Activated naive CD8-positive, alpha-beta T cell treated with anti-CD3 and anti-CD28 coated beads, Interleukin-2, amount 10 ng/mL, durations not matched to agents 7 days and 5 days (primary cell): ENCODE measurements at regions not wholly inside any gene's neighbourhood (a gene's known extent, or its start where the extent isn't known, plus 50 kb on each side); places are given as distances from the start of the nearest gene placed in this dataset.

ENCODE experiments used
- ATAC-seq: fragments of 150-1000 bp; cut with Tn5 transposase; one replicate; pipeline ENCODE4 v1.10.0; 2021; ENCODE audit warnings: low read depth, moderate library complexity
- POLR2A ChIA-PET: fragments of 350-600 bp; sonication (Branson Sonifier 250); formaldehyde crosslinking; loops from one replicate; lab custom pipeline; 2021; ENCODE audit warnings: antibody characterized with exemption; lab: Charles Lee
- DNase-seq: peaks from one replicate; pipeline ENCODE4 v3.0.0; 2021
- H3K27ac Mint-ChIP-seq: one replicate; pipeline ENCODE4 v1.8.0; 2022; ENCODE audit warnings: mild to moderate bottlenecking, mixed read lengths
- H3K27me3 Mint-ChIP-seq: one replicate; pipeline ENCODE4 v1.8.0; 2022; ENCODE audit warnings: mild to moderate bottlenecking, moderate library complexity, mixed read lengths
- H3K36me3 Mint-ChIP-seq: one replicate; pipeline ENCODE4 v1.8.0; 2021; ENCODE audit warnings: mild to moderate bottlenecking, mixed read lengths
- H3K4me1 Mint-ChIP-seq: one replicate; pipeline ENCODE4 v1.8.0; 2021; ENCODE audit warnings: mixed read lengths
- H3K4me3 Mint-ChIP-seq: one replicate; pipeline ENCODE4 v1.8.0; 2022; ENCODE audit warnings: mild to moderate bottlenecking, moderate library complexity, mixed read lengths
- H3K9me3 Mint-ChIP-seq: one replicate; pipeline ENCODE4 v1.8.0; 2021; ENCODE audit warnings: mixed read lengths

DNA sequence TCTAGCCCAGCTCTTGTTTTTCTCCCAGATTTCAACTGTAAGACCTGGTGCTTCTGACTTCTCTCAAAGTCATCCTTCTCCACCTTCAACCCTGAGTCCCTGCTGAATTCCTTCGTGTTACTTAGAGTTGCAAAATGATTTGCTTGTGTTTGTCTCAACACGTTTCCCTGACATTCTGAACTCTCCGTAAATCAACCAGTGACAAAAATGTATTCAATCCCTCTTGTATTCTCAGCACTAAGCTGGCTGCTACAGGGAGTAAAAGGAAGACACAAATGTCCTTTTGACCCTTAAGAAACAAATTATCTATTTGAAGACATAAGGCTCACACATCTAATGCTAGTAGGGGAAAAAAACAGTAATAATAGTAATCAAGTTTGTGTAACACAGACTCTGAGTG, 514.0 kb upstream of the TMPO start:
- POLR2A ChIA-PET: no interaction called here
- H3K9me3 Mint-ChIP-seq: no peaks in the 10 kb centered on the region
- H3K4me3 Mint-ChIP-seq: no peak overlapping the region
- H3K27ac Mint-ChIP-seq: no peak overlapping the region
- H3K4me1 Mint-ChIP-seq: no peaks in the 10 kb centered on the region
- no peak for ATAC-seq
- H3K27me3 Mint-ChIP-seq: no peaks in the 10 kb centered on the region
- no peaks in the 10 kb centered on the region for H3K36me3 Mint-ChIP-seq
- no peak for DNase-seq

- Mint-ChIP-seq H3K4me3 (no peak overlapping the region), H3K4me1 (no peaks in the 10 kb centered on the region), H3K27ac (no peak overlapping the region), H3K9me3 (no peaks in the 10 kb centered on the region), H3K27me3 (no peaks in the 10 kb centered on the region), H3K36me3 (no peaks in the 10 kb centered on the region)
- no peak for ATAC-seq
- DNase-seq: no peak
- POLR2A ChIA-PET: no interaction called here
Measured at GRCh38 chr12:98002887-98003493, 512.4 kb upstream of the TMPO start.

DNA sequence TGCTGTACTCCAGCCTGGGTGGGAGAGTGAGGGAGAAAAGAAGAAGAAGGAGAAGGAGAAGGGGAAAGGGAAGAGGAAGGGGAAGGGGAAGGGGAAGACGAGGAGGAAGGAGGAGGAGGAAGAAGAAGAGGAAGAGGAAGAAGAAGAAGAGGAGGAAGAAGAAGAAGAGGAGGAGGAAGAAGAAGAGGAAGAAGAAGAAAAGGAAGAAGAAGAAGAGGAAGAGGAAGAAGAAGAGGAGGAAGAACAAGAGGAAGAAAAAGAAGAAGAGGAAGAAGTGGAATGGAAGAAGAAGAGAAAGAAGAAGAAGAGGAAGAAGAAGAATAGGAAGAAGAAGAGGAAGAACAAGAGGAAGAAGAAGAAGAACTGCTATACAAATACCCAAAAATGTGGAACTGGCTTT, 507.4 kb upstream of the TMPO start:
- Mint-ChIP-seq H3K27ac (no peak overlapping the region), H3K4me3 (no peak overlapping the region), H3K27me3 (no peaks in the 10 kb centered on the region), H3K9me3 (no peaks in the 10 kb centered on the region), H3K36me3 (no peaks in the 10 kb centered on the region), H3K4me1 (no peaks in the 10 kb centered on the region)
- DNase-seq (no peak), ATAC-seq (no peak)
- POLR2A ChIA-PET: no interaction called here

GRCh38 chr12:98013560-98013959, 501.8 kb upstream of the TMPO start:
- ATAC-seq: no peak
- Mint-ChIP-seq H3K4me1 (no peaks in the 10 kb centered on the region), H3K27ac (no peak overlapping the region), H3K36me3 (no peaks in the 10 kb centered on the region), H3K9me3 (no peaks in the 10 kb centered on the region), H3K4me3 (no peak overlapping the region), H3K27me3 (no peaks in the 10 kb centered on the region)
- DNase-seq: no peak
- POLR2A ChIA-PET: no interaction called here

- H3K4me1 Mint-ChIP-seq: no peaks in the 10 kb centered on the region
- H3K4me3 Mint-ChIP-seq: no peak overlapping the region
- ATAC-seq: no peak
- no peak overlapping the region for H3K27ac Mint-ChIP-seq
- POLR2A ChIA-PET: no interaction called here
- H3K27me3 Mint-ChIP-seq: no peaks in the 10 kb centered on the region
- no peak for DNase-seq
- peaks cover 1% of the 10 kb centered on the region for H3K9me3 Mint-ChIP-seq
- H3K36me3 Mint-ChIP-seq: no peaks in the 10 kb centered on the region
Measured at GRCh38 chr12:98018836-98019235, 496.6 kb upstream of the TMPO start.

GRCh38 chr12:98020376-98020775, 495.0 kb upstream of the TMPO start:
- no peaks in the 10 kb centered on the region for H3K36me3 Mint-ChIP-seq
- no peak for ATAC-seq

DNA sequence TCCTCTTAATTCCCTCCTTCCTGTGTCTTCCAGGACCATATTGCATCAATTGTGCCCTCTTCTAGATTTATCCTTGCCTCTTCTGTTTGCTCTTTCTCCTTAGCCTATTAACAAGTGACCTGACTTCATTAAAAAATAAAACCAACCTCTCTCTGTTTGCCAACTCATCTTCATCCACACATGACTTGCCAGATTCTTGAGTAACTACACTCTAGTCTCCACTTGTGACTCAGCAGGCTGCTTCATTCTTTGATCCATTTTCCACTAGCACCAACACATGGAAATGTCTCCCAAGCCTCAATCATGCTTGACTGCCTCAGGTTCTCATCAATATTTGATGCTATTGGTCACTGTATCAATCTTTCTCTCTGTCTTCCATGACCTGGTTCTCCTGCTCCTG, 492.4 kb upstream of the TMPO start:
- DNase-seq: no peak
- no peaks in the 10 kb centered on the region for H3K27me3 Mint-ChIP-seq
- POLR2A ChIA-PET: no interaction called here
- no peak overlapping the region for H3K27ac Mint-ChIP-seq
- H3K4me1 Mint-ChIP-seq: no peaks in the 10 kb centered on the region
- no peak for ATAC-seq
- H3K4me3 Mint-ChIP-seq: no peak overlapping the region
- peaks cover 1% of the 10 kb centered on the region for H3K9me3 Mint-ChIP-seq
- no peaks in the 10 kb centered on the region for H3K36me3 Mint-ChIP-seq

More at GRCh38 chr12:98020376-98020775, 495.0 kb upstream of the TMPO start:
- H3K27ac Mint-ChIP-seq: no peak overlapping the region
- H3K9me3 Mint-ChIP-seq: peaks cover 1% of the 10 kb centered on the region
- no peaks in the 10 kb centered on the region for H3K27me3 Mint-ChIP-seq
- no peak for DNase-seq
- no peaks in the 10 kb centered on the region for H3K4me1 Mint-ChIP-seq
- POLR2A ChIA-PET: no interaction called here
- no peak overlapping the region for H3K4me3 Mint-ChIP-seq

GRCh38 chr12:98037401-98038140, 477.8 kb upstream of the TMPO start:
- Mint-ChIP-seq H3K9me3 (peaks cover 2% of the 10 kb centered on the region), H3K4me1 (no peaks in the 10 kb centered on the region), H3K27me3 (no peaks in the 10 kb centered on the region), H3K36me3 (no peaks in the 10 kb centered on the region), H3K27ac (no peak overlapping the region), H3K4me3 (no peak overlapping the region)
- ATAC-seq (no peak), DNase-seq (no peak)
- POLR2A ChIA-PET: no interaction called here

GRCh38 chr12:98042668-98043067, 472.7 kb upstream of the TMPO start:
- Mint-ChIP-seq H3K27ac (no peak overlapping the region), H3K4me3 (no peak overlapping the region), H3K36me3 (no peaks in the 10 kb centered on the region), H3K4me1 (no peaks in the 10 kb centered on the region), H3K9me3 (peaks cover 2% of the 10 kb centered on the region), H3K27me3 (no peaks in the 10 kb centered on the region)
- ATAC-seq (no peak), DNase-seq (no peak)
- POLR2A ChIA-PET: no interaction called here

- Mint-ChIP-seq H3K9me3 (no peaks in the 10 kb centered on the region), H3K36me3 (no peaks in the 10 kb centered on the region), H3K27me3 (no peaks in the 10 kb centered on the region), H3K27ac (no peak overlapping the region), H3K4me1 (no peaks in the 10 kb centered on the region), H3K4me3 (no peak overlapping the region)
- POLR2A ChIA-PET: no interaction called here
- no peak for ATAC-seq
- no peak for DNase-seq
Measured at GRCh38 chr12:98045395-98045794, 470.0 kb upstream of the TMPO start.

DNA sequence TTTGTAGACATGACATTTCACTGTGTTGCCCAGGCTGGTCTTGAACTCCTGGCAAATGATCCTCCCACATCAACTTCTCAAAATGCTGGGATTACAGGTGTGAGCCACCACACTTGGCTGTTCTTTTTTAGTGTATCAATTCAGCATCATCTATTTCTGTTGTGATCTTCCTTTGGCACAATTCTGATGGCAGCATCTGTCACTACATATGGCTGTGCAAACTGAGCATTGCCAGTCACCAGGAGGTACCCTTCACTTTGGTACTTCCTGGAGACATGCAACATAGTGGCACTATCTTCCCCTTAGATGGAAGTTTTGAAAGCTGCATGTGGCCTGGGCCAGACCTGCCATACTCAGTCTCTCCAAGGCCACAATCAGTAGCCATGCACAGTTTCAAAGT, 467.1 kb upstream of the TMPO start:
- H3K36me3 Mint-ChIP-seq: no peaks in the 10 kb centered on the region
- H3K4me3 Mint-ChIP-seq: no peak overlapping the region
- no peaks in the 10 kb centered on the region for H3K27me3 Mint-ChIP-seq
- H3K27ac Mint-ChIP-seq: no peak overlapping the region
- POLR2A ChIA-PET: no interaction called here
- ATAC-seq (no peak), DNase-seq (no peak)
- no peaks in the 10 kb centered on the region for H3K9me3 Mint-ChIP-seq
- H3K4me1 Mint-ChIP-seq: no peaks in the 10 kb centered on the region

- no peak overlapping the region for H3K27ac Mint-ChIP-seq
Measured at GRCh38 chr12:98053202-98053601, 462.2 kb upstream of the TMPO start.

GRCh38 chr12:98057701-98058100, 457.7 kb upstream of the TMPO start:
- H3K4me1 Mint-ChIP-seq: no peaks in the 10 kb centered on the region
- no peaks in the 10 kb centered on the region for H3K9me3 Mint-ChIP-seq
- H3K36me3 Mint-ChIP-seq: no peaks in the 10 kb centered on the region
- DNase-seq: no peak
- no peak for ATAC-seq
- H3K27me3 Mint-ChIP-seq: no peaks in the 10 kb centered on the region
- no peak overlapping the region for H3K27ac Mint-ChIP-seq
- POLR2A ChIA-PET: no interaction called here
- no peak overlapping the region for H3K4me3 Mint-ChIP-seq

More at GRCh38 chr12:98053202-98053601, 462.2 kb upstream of the TMPO start:
- H3K4me1 Mint-ChIP-seq: no peaks in the 10 kb centered on the region
- POLR2A ChIA-PET: no interaction called here
- no peaks in the 10 kb centered on the region for H3K36me3 Mint-ChIP-seq
- H3K9me3 Mint-ChIP-seq: no peaks in the 10 kb centered on the region
- ATAC-seq (no peak), DNase-seq (no peak)
- no peak overlapping the region for H3K4me3 Mint-ChIP-seq
- no peaks in the 10 kb centered on the region for H3K27me3 Mint-ChIP-seq

GRCh38 chr12:98058213-98058612, 457.2 kb upstream of the TMPO start:
- Mint-ChIP-seq H3K4me3 (no peak overlapping the region), H3K4me1 (no peaks in the 10 kb centered on the region), H3K9me3 (no peaks in the 10 kb centered on the region), H3K27me3 (no peaks in the 10 kb centered on the region), H3K27ac (no peak overlapping the region), H3K36me3 (no peaks in the 10 kb centered on the region)
- POLR2A ChIA-PET: no interaction called here
- DNase-seq (no peak), ATAC-seq (no peak)
